AG04450 (cell line): ENCODE measurements at regions not wholly inside any gene's neighbourhood (a gene's known extent, or its start where the extent isn't known, plus 50 kb on each side); places are given as distances from the start of the nearest gene placed in this dataset.

ENCODE experiments used
- CTCF ChIA-PET: fragments of 300-600, 350-600 bp; formaldehyde crosslinking; extraction: SDS; loops from one replicate; lab custom pipeline; 2022; ENCODE audit warnings: antibody characterized with exemption, inconsistent platforms; lab: Charles Lee
- POLR2A ChIA-PET: fragments of 350-600 bp; formaldehyde crosslinking; extraction: SDS; loops from one replicate; lab custom pipeline; 2021; ENCODE audit warnings: antibody characterized with exemption, inconsistent platforms; lab: Yijun Ruan, JAX
- DNase-seq: peaks from one replicate; pipeline ENCODE4 v3.0.0-alpha.2; 2011; ENCODE audit warnings: low read depth, low spot score
- H3K27ac ChIP-seq: one replicate; pipeline ENCODE4 v1.5.1; 2012; ENCODE audit warnings: low read depth, low read length, control low read depth
- H3K27me3 ChIP-seq: one replicate; pipeline ENCODE4 v1.6.0; 2012; ENCODE audit warnings: low read length; ENCODE audit not compliant: control insufficient read depth, insufficient read depth
- H3K4me3 ChIP-seq: 2 replicates; pipeline ENCODE4 v1.5.1; 2011; ENCODE audit warnings: mild to moderate bottlenecking, low read depth, low read length, control low read depth
- H3K9me3 ChIP-seq: 2 replicates; pipeline ENCODE4 v1.5.1; 2012; ENCODE audit warnings: low read length; ENCODE audit not compliant: control insufficient read depth, insufficient read depth
- CTCF ChIP-seq: IDR thresholded peaks from 2 replicates; pipeline ENCODE4 v1.5.1; 2011; ENCODE audit warnings: low read depth, low read length, control low read depth, inconsistent platforms

- CTCF ChIA-PET, result interaction anchor here (0.7 kb wide), 1 partner anchor 63 kb away, joined by 3 read pairs; no protein-coding TSS in a partner anchor
- Histone ChIP-seq H3K9me3 (no peaks in the 10 kb centered on the region; the same call in 1 of the 2 replicates), H3K27me3 (peaks cover 14% of the 10 kb centered on the region), H3K4me3 (no peak overlapping the region), H3K27ac (no peak overlapping the region)
- no peak for DNase-seq
- POLR2A ChIA-PET, result no interaction called here
- no peak for TF ChIP-seq CTCF
These were observed 76.2 kb downstream of the ENGASE start for GRCh38 chr17:79150799-79151198.

DNA sequence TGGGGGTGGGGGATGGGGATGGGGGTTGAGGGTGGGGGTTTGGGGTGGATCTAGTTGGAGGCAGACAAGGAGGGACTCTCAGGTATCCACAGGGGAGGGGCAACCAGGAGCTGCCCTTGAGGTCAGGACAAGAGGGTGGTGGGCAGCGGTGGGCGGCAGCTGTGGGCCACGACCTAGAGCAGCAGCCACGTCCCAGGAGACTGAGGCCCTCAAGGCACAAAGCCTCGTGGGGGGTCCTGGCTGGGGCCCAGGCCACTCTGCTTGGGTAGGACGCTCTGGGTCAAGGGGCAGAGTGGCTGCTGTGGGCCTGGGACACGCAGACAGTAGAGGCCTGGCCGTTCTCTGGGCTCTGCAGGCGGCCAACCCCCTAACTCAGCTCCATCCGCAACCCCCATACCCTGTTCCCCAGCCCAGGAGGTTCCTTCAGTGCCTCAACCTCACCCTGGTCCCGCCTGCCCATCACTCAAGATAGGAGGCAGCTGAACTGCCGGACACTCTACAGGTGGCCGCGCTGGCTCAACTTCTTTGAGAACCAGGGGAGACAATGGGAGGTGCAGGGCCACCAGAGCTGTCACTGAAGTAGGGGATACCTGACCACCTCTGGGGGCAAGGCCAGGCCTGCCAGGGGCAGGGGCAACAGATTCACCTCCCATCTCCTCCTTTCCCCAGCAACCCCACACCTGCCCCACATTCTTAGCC is 75.6 kb downstream of the ENGASE start:
- Histone ChIP-seq H3K27me3 (peaks cover 14% of the 10 kb centered on the region), H3K4me3 (no peak overlapping the region), H3K9me3 (no peaks in the 10 kb centered on the region; the same call in 1 of the 2 replicates), H3K27ac (no peak overlapping the region)
- ChIA-PET CTCF (interaction anchor here (0.7 kb wide), 1 partner anchor 63 kb away, joined by 3 read pairs; no protein-coding TSS in a partner anchor), POLR2A (no interaction called here)
- no peak for TF ChIP-seq CTCF
- DNase-seq, result no peak

GRCh38 chr17:79148584-79148983 is 74.0 kb downstream of the ENGASE start:
- ChIA-PET CTCF (no interaction called here), POLR2A (no interaction called here)
- peaks cover 14% of the 10 kb centered on the region for H3K27me3 ChIP-seq
- H3K27ac ChIP-seq, result no peak overlapping the region
- no peak for DNase-seq
- no peak for TF ChIP-seq CTCF
- H3K9me3 ChIP-seq, result no peaks in the 10 kb centered on the region; the same call in 1 of the 2 replicates
- H3K4me3 ChIP-seq, result no peak overlapping the region

DNA sequence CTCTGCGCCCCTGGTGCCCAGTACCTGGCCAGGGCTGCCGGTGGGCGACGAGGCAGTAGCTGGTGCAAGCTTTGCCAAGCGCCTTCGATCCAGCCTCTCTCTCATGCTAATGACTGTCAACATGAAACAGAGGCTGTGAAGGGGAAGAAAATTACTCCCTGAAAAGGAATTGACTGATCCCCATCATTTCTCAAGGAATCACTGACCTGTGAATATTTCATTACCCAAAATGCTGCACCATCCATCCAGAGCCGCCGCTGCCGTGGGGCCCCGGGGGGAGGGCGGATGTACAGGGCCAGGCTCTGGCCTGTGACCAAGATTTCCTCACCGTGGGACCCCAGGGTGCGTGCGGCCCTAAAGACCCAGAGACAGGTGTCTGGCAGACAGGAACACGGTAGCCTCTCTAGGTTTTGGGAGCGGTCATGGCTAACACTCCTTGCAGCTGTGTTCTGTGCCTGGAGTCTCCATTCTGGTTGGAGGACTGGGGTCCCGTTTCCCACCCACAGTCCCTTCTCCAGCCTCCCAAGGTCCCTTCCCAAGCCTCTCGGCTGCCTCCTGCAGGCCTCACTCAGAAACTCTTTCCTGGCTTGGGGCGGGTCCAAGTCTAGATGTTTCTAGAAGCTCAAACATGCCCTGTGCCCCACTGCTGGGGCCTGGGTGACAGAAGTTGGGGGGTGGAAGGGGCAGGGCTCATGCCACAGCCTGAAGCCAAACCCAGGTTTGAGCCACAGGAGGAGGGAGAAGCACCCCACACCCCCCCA is 73.3 kb downstream of the ENGASE start:
- no peak overlapping the region for H3K4me3 ChIP-seq
- POLR2A ChIA-PET, result no interaction called here
- CTCF ChIA-PET, result no interaction called here
- H3K27ac ChIP-seq, result no peak overlapping the region
- no peak for DNase-seq
- H3K27me3 ChIP-seq, result peaks cover 8% of the 10 kb centered on the region
- peak; percentile 8; the same call in 1 of the 2 replicates for TF ChIP-seq CTCF
- H3K9me3 ChIP-seq, result no peaks in the 10 kb centered on the region; the same call in 1 of the 2 replicates

- Histone ChIP-seq H3K27me3 (peaks cover 8% of the 10 kb centered on the region), H3K4me3 (no peak overlapping the region), H3K27ac (no peak overlapping the region), H3K9me3 (no peaks in the 10 kb centered on the region; the same call in 1 of the 2 replicates)
- TF ChIP-seq CTCF, result no peak
- no peak for DNase-seq
- ChIA-PET POLR2A (no interaction called here), CTCF (interaction anchor here (0.5 kb wide), 1 partner anchor 1041 kb away, joined by 4 read pairs; no protein-coding TSS in a partner anchor)
These were observed 71.9 kb downstream of the ENGASE start for GRCh38 chr17:79146562-79146961.
